Stomach (tissue), 4 donors: ENCODE measurements at regions not wholly inside any gene's neighbourhood (a gene's known extent, or its start where the extent isn't known, plus 50 kb on each side); places are given as distances from the start of the nearest gene placed in this dataset.
"Not testable (repeated sequence)": the region's sequence is repeated elsewhere in the genome, so short reads cannot be mapped to it uniquely, and the experiment has no call there.

ENCODE experiments used
- CTCF ChIP-seq, 7 experiments: fragments of 450-650 bp in 4 of 7; fragments of 200-600 bp in 3 of 7; sonication (generic) in 3 of 7; IDR thresholded peaks; one replicate each; pipeline ENCODE4 v1.5.1; 2016 to 2019; ENCODE audit warnings: antibody characterized with exemption in 7 of 7, control low read depth in 2 of 7, mild to moderate bottlenecking in 1 of 7
- EP300 ChIP-seq: sonication (generic); formaldehyde crosslinking; IDR thresholded peaks from one replicate; pipeline ENCODE4 v1.6.1; 2017; ENCODE audit warnings: antibody characterized with exemption
- POLR2A ChIP-seq, 4 donors: fragments of 450-650 bp; IDR thresholded peaks; one replicate each; pipeline ENCODE4 v1.6.1; 2016; ENCODE audit warnings: antibody characterized with exemption in 4 of 4, control low read depth in 2 of 4, mild to moderate bottlenecking in 1 of 4, moderate library complexity in 1 of 4
- POLR2AphosphoS5 ChIP-seq, 3 donors: sonication (generic); formaldehyde crosslinking; IDR thresholded peaks; one replicate each; pipeline ENCODE4 v1.6.1; 2016; ENCODE audit warnings: antibody characterized with exemption in 3 of 3

- not testable (repeated sequence) for TF ChIP-seq POLR2A (IDR thresholded peaks at IDR 0.05); POLR2AphosphoS5 (IDR thresholded peaks at IDR 0.05); CTCF (IDR thresholded peaks at IDR 0.05); EP300
Observed at GRCh38 chr9:24774199-24774598, 228.5 kb upstream of the IZUMO3 start.
